B cell (primary cell): ENCODE measurements at regions not wholly inside any gene's neighbourhood (a gene's known extent, or its start where the extent isn't known, plus 50 kb on each side); places are given as distances from the start of the nearest gene placed in this dataset.

Experiments used
- ATAC-seq: fragments of 200-7000 bp; cut with Tn5 transposase; one replicate; pipeline ENCODE4 v1.10.0; 2021; ENCODE audit warnings: low read depth, mild to moderate bottlenecking, moderate number of reproducible peaks, moderate library complexity
- CTCF ChIA-PET: fragments of 350-600 bp; sonication (Branson Sonifier 250); formaldehyde crosslinking; loops from one replicate; lab custom pipeline; 2021; ENCODE audit warnings: antibody characterized with exemption, inconsistent platforms; lab: Charles Lee
- POLR2A ChIA-PET: fragments of 350-600 bp; sonication (Branson Sonifier 250); formaldehyde crosslinking; loops from one replicate; lab custom pipeline; 2021; ENCODE audit warnings: antibody characterized with exemption; lab: Charles Lee
- DNase-seq: peaks from one replicate; pipeline ENCODE4 v3.0.0; 2013
- H2AFZ ChIP-seq: 2 replicates; pipeline ENCODE4 v1.6.1; 2012; ENCODE audit warnings: mild to moderate bottlenecking, low read depth, low read length; ENCODE audit not compliant: insufficient read depth, poor library complexity, severe bottlenecking
- H3K27ac ChIP-seq, 2 donors: 1 replicate in 1 of 2; 2 replicates in 1 of 2; pipeline ENCODE4 v1.5.1; 2012 to 2013; ENCODE audit warnings: low read length in 2 of 2, mild to moderate bottlenecking in 2 of 2, moderate library complexity in 1 of 2
- H3K27me3 ChIP-seq, 4 experiments: fragments of 200-600 bp in 1 of 4; sonication (generic) in 1 of 4; replicated peaks in 1 of 4; 1 replicate in 2 of 4; 2 replicates in 2 of 4; pipeline versions ENCODE4 v1.6.1 to v1.7.0; 2013 to 2016; ENCODE audit warnings: low read length in 3 of 4, mild to moderate bottlenecking in 2 of 4, mixed read lengths in 1 of 4, moderate library complexity in 1 of 4; ENCODE audit not compliant: insufficient read depth in 4 of 4, control insufficient read depth in 3 of 4; ENCODE audit errors: control extremely low read depth in 1 of 4
- H3K36me3 ChIP-seq, 2 experiments: replicated peaks in 1 of 2; 1 replicate in 1 of 2; 2 replicates in 1 of 2; pipeline versions ENCODE4 v1.6.1 to v1.7.1; 2013; ENCODE audit warnings: low read length in 1 of 2; ENCODE audit not compliant: insufficient read depth in 2 of 2, control insufficient read depth in 1 of 2; ENCODE audit errors: control extremely low read depth in 1 of 2, extremely low read depth in 1 of 2
- H3K4me1 ChIP-seq, 2 donors: fragments of 200-600 bp in 1 of 2; sonication (generic) in 1 of 2; 1 replicate in 1 of 2; 2 replicates in 1 of 2; pipeline versions ENCODE4 v1.5.1 to v1.6.1; 2013 to 2017; ENCODE audit warnings: low read length in 2 of 2; ENCODE audit not compliant: control insufficient read depth in 2 of 2, insufficient read depth in 2 of 2
- H3K4me2 ChIP-seq: replicated peaks from 2 replicates; pipeline ENCODE3; 2012; ENCODE audit warnings: mild to moderate bottlenecking, low read depth, low read length; ENCODE audit not compliant: poor library complexity, severe bottlenecking
- H3K4me3 ChIP-seq, 5 experiments: fragments of 200-600 bp in 1 of 5; sonication (generic) in 1 of 5; 1 replicate in 3 of 5; 2 replicates in 2 of 5; pipeline versions ENCODE4 v1.5.1 to v1.7.0; 2011 to 2016; ENCODE audit warnings: low read length in 4 of 5, mild to moderate bottlenecking in 4 of 5, low read depth in 2 of 5, control low read depth in 1 of 5, moderate library complexity in 1 of 5; ENCODE audit not compliant: insufficient read depth in 1 of 5; ENCODE audit errors: control extremely low read depth in 1 of 5, extremely low read depth in 1 of 5
- H3K79me2 ChIP-seq: fragments of 200-600 bp; sonication (generic); one replicate; pipeline ENCODE4 v1.6.0; 2016; ENCODE audit warnings: low read length; ENCODE audit not compliant: control insufficient read depth, insufficient read depth
- H3K9ac ChIP-seq: fragments of 200-600 bp; sonication (generic); 2 replicates; pipeline ENCODE4 v1.6.1; 2017; ENCODE audit warnings: mild to moderate bottlenecking, low read length, moderate library complexity
- H3K9me3 ChIP-seq, 3 donors: one replicate each; pipeline versions ENCODE4 v1.6.1 to v1.7.1; 2013; ENCODE audit warnings: low read length in 2 of 3; ENCODE audit not compliant: control insufficient read depth in 2 of 3, insufficient read depth in 1 of 3; ENCODE audit errors: control extremely low read depth in 1 of 3
- H4K20me1 ChIP-seq: 2 replicates; pipeline ENCODE4 v1.6.0; 2012; ENCODE audit warnings: mild to moderate bottlenecking, low read length; ENCODE audit not compliant: insufficient read depth, control insufficient read depth, poor library complexity, severe bottlenecking
- H3K27ac Mint-ChIP-seq: one replicate; pipeline ENCODE4 v1.8.0; 2021; ENCODE audit warnings: mixed read lengths
- H3K27me3 Mint-ChIP-seq: one replicate; pipeline ENCODE4 v1.8.0; 2021; ENCODE audit warnings: mixed read lengths
- H3K4me1 Mint-ChIP-seq: one replicate; pipeline ENCODE4 v1.8.0; 2021; ENCODE audit warnings: mixed read lengths
- H3K4me3 Mint-ChIP-seq: one replicate; pipeline ENCODE4 v1.8.0; 2021; ENCODE audit warnings: mixed read lengths
- H3K9me3 Mint-ChIP-seq: one replicate; pipeline ENCODE4 v1.8.0; 2022; ENCODE audit warnings: mixed read lengths; ENCODE audit not compliant: insufficient read depth
- EZH2 ChIP-seq: IDR thresholded peaks from 2 replicates; pipeline ENCODE4 v1.6.1; 2012; ENCODE audit warnings: borderline replicate concordance, low read depth, mild to moderate bottlenecking, moderate library complexity, low read length; ENCODE audit not compliant: insufficient read depth, poor library complexity, severe bottlenecking
- WGBS: methylation state at CpG from one replicate; pipeline ENCODE4 v1.1.5; 2013; ENCODE audit warnings: missing lambda C conversion rate; ENCODE audit not compliant: insufficient coverage; 5-methylcytosine and 5-hydroxymethylcytosine counted together
- intact Hi-C: fragments of 100-400 bp; cut with micrococcal nuclease; formaldehyde crosslinking; loops from one replicate; pipeline ENCODE4 v1.10.0; 2022
- TF ChIP-seq, protein P1 (sequence below): fragments of 200-600 bp; IDR thresholded peaks from one replicate; pipeline ENCODE4 v1.8.0; 2022; ENCODE audit warnings: antibody characterized with exemption, mild to moderate bottlenecking

GRCh38 chr3:30418443-30418842, 188.0 kb upstream of the TGFBR2 start:
- Histone ChIP-seq H4K20me1 (no peaks in the 10 kb centered on the region), H3K4me3 (no peak overlapping the region), H3K27me3 (no peaks in the 10 kb centered on the region), H3K9me3 (peaks cover 0 to 1% (median 0%) of the 10 kb centered on the region in 3 donors), H3K4me1 (no peaks in the 10 kb centered on the region), H2AFZ (no peak overlapping the region), H3K9ac (no peak overlapping the region), H3K4me2 (no peak overlapping the region), H3K36me3 (no peaks in the 10 kb centered on the region), H3K27ac (no peak overlapping the region), H3K79me2 (no peaks in the 10 kb centered on the region)
- TF ChIP-seq, protein P1, sequence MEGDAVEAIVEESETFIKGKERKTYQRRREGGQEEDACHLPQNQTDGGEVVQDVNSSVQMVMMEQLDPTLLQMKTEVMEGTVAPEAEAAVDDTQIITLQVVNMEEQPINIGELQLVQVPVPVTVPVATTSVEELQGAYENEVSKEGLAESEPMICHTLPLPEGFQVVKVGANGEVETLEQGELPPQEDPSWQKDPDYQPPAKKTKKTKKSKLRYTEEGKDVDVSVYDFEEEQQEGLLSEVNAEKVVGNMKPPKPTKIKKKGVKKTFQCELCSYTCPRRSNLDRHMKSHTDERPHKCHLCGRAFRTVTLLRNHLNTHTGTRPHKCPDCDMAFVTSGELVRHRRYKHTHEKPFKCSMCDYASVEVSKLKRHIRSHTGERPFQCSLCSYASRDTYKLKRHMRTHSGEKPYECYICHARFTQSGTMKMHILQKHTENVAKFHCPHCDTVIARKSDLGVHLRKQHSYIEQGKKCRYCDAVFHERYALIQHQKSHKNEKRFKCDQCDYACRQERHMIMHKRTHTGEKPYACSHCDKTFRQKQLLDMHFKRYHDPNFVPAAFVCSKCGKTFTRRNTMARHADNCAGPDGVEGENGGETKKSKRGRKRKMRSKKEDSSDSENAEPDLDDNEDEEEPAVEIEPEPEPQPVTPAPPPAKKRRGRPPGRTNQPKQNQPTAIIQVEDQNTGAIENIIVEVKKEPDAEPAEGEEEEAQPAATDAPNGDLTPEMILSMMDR = no peak
- no peak for TF ChIP-seq EZH2
- intact Hi-C loops = no loop called here
- H3K4me3 Mint-ChIP-seq = no peak overlapping the region
- DNase-seq = no peak
- no peak for ATAC-seq
- ChIA-PET POLR2A (no interaction called here), CTCF (no interaction called here)
- WGBS = no CpG with 5 or more reads among the region's 1 CpG
- no peaks in the 10 kb centered on the region for H3K9me3 Mint-ChIP-seq
- H3K4me1 Mint-ChIP-seq = peaks cover 2% of the 10 kb centered on the region
- no peak overlapping the region for H3K27ac Mint-ChIP-seq
- H3K27me3 Mint-ChIP-seq = no peaks in the 10 kb centered on the region

GRCh38 chr3:30421266-30421665, 185.1 kb upstream of the TGFBR2 start:
- peaks cover 2% of the 10 kb centered on the region for H3K4me1 Mint-ChIP-seq
- ATAC-seq (no peak), DNase-seq (no peak)
- no peak overlapping the region for H3K27ac Mint-ChIP-seq
- H3K9me3 ChIP-seq = no peaks in the 10 kb centered on the region
- H3K79me2 ChIP-seq = no peaks in the 10 kb centered on the region
- no peak overlapping the region for H3K4me3 Mint-ChIP-seq
- WGBS = 88% methylated on average over 1 of the region's 2 CpGs
- H3K4me3 ChIP-seq = no peak overlapping the region
- H3K27me3 ChIP-seq = no peaks in the 10 kb centered on the region
- intact Hi-C loops = no loop called here
- TF ChIP-seq EZH2 = no peak
- TF ChIP-seq, protein P1 = no peak
- H3K27ac ChIP-seq = no peak overlapping the region
- H3K36me3 ChIP-seq = no peaks in the 10 kb centered on the region
- H3K4me2 ChIP-seq = no peak overlapping the region
- no peaks in the 10 kb centered on the region for H3K27me3 Mint-ChIP-seq
- no peaks in the 10 kb centered on the region for H4K20me1 ChIP-seq
- H3K9me3 Mint-ChIP-seq = no peaks in the 10 kb centered on the region
- no peak overlapping the region for H3K9ac ChIP-seq
- H3K4me1 ChIP-seq = no peaks in the 10 kb centered on the region
- H2AFZ ChIP-seq = no peak overlapping the region
- CTCF ChIA-PET = no interaction called here
- POLR2A ChIA-PET = no interaction called here
